Right renal cortex interstitium (tissue), 3 donors: ENCODE measurements at regions not wholly inside any gene's neighbourhood (a gene's known extent, or its start where the extent isn't known, plus 50 kb on each side); places are given as distances from the start of the nearest gene placed in this dataset.

Experiments
- DNase-seq, 3 donors: peaks; one replicate each; pipeline ENCODE4 v3.0.0-alpha.2; 2013; ENCODE audit warnings: low read depth in 3 of 3, low spot score in 2 of 3

DNA sequence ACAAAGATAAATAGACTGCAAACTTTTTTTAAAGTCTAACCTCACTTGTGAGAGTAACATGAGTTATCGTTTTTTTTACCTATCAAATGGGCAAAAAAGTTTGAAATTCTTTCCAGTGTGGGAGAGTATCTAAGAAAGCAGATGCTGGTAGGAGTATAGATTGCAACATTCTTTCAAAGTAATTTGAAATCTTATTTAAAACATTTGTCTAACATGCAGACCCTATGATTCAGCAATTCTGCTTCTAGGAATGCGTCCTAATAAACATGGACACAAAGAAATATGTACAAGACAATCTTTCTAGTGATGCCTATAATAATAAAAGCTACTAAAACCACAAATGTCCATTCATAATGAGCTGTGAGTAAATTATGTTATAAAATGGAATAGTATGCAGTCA, 110.4 kb upstream of the TMCC3 start:
- no peak for DNase-seq

DNA sequence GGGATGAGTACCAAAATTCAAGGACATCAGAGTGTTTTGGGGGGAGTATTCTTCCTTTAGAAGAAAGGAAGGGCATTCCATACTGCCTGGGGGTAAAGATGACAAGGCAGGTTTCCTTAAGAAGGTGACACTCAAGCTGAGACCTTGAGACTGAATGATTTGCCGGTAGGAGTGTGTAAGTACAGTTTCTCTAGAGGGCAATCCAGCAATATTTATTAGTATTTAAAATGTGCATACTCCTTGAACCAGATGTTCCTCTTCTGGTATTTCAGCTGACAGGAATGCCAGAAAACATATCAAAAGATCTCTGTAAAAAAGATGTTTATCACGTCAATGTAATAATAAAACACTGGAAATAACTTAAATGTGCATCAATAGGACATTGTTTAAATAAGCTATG, 106.4 kb upstream of the TMCC3 start:
- no peak for DNase-seq

DNA sequence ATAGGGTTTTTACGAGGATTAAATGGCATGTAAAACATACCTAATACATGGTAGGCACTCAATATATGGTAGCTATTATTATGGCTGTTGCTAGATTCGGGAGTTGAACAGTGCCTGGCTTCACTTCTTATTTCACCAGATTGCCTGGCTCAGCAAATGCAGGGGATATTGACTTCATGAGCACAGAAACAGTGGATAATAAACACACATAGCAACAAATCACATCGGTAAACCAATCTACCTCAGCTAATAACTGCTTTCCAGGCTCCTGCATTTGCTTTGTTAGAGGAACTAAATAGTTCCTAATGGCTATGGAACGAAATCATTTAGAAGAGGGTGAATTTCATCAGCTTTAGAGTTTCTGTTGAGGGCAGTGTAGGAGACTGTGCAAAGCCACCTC, 105.2 kb upstream of the TMCC3 start:
- DNase-seq: no peak

DNA sequence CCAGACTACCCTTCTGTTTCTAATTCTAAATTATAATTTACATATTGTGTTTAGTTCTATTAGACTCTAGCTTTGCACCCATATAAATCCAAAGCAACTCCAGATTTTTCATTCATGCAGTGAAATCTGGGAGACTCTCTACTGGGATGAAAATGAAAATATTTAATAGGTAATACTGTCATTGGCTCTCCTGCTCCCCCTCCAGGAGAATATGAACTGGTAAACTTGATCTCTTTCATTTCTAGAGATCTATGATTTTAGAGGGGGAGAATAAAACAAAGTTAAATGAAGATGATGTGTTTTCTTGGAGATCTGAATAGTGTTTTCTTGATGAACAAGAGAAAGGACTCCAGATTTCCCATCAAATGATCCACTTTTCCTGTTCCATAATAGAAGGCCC, 104.3 kb upstream of the TMCC3 start:
- DNase-seq: no peak

DNA sequence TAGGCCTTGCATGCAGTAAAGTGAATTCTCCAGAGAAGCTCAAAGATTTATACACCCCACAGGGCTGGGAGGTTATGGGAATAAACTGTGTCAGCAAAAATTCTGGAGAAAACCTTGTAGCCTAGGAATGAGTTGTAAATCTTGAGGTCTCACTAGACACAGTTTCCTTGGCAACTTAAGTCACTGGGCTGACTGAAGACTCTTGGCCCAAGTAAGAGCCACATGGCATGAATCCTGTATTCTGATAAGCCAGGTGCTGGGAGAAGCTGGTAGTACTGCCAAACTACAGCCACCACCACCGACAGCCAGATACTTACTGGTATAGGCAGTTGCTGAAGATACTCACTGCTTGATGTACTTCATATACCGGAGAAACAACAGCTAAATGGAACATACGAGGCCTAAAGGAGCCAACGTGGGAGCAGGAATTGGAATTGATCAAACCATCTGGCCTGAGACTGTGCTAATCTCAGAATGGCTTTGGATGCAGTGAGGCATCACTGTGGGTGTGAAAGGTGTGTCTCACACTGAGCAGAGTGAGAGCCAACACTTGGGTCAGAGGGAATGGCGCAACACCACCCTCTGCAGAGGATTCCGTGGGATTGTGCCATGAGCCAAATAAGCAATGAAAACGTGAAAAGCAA, 102.8 kb upstream of the TMCC3 start:
- no peak for DNase-seq

DNA sequence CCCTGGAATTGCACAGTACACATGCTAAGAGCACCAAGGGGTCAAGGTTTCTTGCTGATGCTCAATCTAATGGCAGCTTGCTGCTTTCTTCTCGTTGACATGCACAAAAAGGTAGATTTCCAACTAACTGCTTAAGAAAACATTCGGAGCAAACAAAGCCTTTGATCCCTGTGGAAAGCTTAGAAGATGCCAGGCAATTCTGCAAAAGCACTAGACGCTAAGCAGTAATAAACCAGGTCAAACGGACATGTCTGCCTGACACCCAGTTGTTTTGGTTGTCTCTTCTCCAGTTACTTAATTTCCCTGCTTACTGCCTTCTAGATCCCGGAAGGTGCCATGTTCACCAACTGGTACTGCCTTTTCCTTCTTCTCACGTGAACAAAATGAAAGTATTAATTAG, 100.5 kb upstream of the TMCC3 start:
- DNase-seq: no peak

DNA sequence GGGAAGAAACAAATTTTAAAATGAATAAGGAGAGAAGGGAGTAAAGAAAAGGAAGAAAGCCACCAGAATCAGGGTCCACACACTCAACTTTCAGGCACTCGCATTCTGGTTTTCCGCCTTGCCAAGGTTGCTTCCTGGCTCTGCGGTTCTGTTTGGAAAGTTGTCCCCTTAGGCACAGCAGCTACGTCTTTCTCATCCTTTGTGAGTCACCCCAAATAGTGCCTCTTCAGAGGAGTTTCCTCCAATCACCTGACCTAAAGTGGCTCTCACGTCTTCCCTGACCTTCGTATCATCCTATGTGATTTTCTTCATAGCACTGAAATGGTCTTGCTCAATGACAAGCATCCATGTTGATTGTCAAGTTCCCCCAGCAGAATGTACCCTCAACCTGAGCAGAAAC, 99.5 kb upstream of the TMCC3 start:
- DNase-seq: no peak

DNA sequence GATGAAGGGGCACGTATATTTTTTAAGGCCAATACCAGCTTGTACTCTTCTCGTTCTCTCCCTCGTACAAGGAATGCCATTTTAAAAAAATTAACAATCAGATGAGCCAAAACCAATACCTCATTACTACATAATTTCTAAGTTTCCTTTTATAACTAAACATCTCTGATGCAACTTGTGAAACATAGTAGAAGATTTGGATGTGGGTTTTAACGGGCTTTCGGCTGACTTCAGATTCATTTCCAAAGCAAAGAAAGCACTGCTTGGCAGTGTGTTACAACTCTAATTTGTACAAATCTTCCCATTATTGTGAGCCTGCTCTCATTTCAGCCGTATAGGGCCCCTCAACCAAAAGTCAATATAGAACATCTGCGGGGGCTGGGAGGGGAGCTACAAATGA, 99.1 kb upstream of the TMCC3 start:
- no peak for DNase-seq

DNA sequence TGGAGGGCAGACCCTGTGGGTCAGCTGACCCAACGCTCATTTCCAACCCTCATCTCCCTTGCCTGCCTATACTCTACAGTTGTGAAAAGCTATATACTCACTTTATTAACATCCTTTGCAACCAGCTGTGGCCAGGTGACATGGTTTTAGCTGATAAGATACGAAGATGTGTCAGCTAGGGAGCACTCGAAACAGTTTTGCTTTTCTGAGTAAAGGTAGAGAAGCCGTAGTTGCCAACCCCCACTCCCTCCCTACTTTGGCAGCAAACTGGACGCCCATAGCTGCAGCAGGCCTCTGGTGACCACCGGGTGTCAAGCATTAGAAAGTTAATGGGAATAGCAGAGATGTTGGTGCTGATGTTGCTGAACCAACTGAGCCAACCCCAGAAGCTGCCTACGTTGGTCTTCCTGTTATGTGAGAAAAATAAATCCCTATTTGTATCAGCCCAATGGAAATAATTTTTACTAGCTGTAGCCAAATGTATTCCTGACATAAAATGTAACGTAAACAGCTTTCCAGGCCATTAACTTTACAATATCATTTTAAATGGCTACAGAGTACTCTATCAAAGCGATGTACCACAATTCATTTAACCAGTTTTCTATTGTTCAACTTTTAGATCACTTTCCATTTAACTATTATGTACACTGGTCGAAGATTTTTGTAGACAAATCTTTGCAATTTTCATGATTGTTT, 98.5 kb upstream of the TMCC3 start:
- no peak for DNase-seq

DNA sequence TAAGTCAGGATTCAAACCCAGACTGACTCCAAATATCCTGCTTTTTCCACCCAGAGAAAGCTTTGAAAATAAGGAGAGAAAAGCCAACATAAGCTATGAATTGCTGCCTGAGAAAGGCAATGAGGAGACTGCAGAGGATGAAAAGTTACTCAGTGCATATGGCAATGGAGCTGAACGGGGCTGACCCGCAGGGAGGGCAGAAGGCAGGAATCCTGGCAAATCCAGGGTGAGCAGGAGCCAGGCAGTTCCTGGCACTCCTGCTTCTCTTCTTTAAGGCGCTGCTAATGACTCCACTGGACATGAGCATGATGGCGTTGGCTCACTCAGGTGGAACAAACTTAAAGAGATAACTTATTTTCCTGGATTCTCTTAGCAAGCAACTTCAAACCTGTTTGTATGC, 95.2 kb upstream of the TMCC3 start:
- no peak for DNase-seq

DNA sequence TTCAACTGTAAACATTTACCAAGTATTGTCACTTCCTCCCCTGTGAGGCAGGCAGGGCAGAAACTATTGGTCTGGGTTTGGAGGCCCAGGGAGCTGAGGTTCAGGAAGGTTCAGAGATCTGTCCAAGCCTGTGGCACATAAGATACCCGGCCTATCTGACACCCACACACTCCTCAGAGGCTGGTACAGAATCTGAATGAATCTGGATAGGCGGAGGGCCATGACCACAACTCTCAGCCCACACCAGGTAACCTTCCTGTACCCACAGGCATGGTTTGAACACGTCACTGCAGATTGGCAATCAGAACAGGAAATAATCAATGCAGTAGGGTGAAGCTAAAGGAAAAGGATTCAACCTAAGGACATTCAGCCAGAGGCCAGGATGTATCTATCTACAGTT, 92.8 kb upstream of the TMCC3 start:
- no peak for DNase-seq

DNA sequence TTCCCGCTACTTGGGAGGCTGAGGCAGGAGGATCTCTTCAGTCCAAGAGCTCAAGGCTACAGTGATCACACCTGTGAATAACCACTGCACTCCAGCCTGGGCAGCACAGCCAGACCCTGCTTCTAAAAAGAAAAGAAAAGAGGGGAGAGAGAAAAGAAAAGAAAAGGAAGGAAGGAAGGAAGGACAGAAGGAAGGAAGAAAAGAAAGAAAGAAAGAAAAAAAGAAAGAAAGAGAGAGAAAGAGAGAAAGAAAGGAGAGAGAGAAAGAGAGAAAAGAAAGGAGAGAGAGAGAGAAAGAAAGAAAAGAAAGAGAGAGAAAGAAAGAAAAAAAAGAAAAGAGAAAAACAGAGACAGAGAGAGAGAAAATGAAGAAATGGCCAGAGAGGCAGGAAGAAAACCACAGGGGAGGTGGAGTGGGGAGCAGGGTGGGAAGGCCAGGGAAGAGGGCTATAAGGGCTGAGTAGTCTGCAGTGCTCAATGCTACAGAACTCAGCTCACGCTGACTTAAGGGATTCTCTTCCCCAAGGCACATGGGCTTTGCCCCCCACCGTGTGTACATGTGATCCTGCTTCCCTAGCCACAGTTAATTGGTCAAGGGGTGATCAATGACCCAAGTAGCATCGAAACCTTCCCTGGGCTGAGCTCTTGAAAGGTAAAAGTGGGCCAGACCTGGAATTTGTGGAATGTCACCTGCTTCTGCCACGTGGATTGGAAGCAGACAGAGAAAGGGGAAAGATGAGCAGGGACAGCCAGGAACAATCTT, 90.4 kb upstream of the TMCC3 start:
- DNase-seq: no peak

DNA sequence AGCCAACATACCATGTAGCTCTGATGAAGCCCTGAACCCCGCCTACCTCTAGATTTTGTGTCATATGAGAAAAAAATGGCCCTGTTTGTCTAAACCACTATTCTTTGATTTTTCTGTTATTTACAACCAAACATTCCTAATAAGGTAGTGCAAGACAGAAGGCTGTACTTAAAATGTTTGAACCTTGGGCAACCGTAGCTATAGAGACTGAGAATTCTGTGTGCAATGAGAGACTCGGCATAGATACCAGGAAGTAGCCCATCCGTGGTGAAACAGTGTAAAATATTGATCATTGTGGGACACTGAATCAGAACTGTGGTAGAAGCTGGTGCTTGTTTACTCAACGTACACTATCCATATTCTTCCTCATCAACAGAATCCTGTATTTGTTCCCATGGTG, 86.5 kb upstream of the TMCC3 start:
- DNase-seq: no peak

DNA sequence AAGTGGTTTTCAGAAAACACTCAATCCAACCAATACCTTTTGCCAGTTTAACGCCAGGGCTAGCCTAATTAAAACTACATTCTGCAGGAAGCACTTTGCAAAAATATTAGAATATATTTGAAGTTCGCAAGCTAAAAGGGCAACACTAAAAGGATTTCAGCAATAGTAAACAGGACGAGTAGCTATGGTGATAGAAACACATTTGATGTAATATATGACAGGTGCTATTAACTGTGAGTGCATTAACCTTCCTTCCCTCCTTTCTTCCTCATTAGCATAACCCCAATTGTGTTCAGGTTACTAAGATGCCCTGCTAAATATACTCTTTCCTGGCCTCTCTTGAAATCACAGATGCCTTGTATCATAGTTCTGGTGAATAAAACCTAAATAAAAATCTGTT, 85.6 kb upstream of the TMCC3 start:
- DNase-seq: no peak

DNA sequence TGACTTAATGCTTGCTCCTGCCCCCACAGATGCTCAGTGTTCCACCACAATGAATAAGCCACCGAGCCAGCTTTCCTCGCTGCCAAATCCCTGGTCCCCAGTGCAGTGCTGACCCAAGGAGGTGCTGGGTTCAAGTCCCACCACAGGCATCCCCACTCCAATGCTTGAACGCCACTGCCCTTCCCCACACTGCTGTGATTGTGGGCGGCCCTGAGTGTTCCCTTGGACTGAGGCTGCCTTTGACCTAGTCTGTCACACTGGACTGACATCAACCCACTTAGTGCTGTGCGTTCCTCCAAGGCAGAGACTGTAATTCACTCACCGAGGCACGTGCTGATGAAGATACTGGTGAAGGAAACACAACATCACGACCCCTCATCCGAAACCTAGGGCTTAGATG, 83.4 kb upstream of the TMCC3 start:
- no peak for DNase-seq

DNA sequence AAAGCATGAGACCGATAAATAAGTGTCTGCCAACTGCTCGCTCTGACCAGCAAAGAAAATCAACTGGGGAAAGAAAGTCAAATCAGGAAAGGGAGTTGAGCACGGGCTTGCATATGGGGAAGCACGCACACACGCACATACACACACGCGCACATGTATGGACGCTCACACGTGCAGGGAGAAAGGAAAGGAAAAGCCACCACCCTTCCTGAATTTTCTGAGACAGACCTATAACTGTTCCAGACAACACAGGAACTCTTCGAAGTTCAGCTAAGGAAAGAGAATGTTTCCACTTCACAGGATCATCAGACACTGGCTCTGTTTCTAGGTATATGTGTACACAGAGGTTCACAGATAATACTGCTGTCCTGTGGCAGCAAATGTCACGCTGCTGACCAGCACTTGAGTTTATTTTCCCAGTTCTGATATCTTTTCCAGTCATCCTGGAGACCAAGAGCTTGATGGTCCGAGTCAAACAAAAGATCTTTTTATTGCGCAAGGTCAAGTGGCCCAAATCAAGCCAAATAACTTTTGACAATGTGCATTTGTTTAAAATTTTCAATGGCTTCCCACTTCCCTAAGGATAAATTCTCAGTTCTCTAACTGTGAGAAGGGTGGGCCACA, 82.1 kb upstream of the TMCC3 start:
- DNase-seq: no peak

DNA sequence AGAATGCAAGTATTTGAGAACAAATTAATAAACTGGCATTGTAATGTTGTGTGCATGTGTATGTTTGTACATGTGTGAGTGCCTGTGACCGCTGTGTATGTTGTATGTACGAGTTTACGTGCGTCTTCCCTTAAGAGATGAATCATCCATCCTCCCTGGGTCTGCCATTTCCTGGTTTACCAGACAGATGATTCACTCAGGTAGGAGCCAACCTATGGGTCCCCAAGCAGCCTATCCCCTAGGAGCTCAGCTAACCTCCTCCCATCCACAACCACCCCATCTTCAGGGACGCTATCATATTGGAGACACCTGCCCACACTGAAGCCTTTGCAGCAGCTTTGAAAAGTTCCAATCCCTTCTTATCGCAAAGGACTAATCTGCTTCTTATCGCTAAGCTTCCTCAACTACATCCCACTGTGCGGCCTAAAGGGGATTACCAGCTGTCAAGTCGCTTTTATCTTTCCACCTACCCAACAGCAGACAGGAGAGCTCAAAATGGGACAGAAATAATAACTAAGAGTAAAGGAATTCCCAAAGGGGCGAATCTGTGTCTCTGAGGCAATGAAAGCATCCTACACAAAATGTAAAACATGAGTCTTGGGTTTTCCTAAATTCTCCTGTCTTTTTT, 81.5 kb upstream of the TMCC3 start:
- DNase-seq: no peak

DNA sequence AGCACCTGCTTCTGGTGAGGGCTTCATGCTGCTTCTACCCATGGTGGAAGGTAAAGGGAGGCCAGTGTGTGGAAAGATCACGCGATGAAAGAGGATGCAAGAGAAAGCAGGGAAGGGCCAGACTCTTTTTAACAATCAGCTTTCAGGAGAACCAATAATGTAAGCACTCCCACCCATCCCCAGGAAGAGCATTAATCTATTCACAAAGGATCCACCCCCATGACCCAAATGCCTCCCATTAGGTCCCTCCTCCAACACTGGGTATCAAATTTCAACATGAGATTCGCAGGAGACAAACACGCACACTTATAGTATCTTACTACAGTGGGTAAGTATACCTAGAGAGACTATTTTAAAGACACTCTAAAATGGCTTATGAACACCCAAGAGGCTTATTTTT, 80.5 kb upstream of the TMCC3 start:
- no peak for DNase-seq

DNA sequence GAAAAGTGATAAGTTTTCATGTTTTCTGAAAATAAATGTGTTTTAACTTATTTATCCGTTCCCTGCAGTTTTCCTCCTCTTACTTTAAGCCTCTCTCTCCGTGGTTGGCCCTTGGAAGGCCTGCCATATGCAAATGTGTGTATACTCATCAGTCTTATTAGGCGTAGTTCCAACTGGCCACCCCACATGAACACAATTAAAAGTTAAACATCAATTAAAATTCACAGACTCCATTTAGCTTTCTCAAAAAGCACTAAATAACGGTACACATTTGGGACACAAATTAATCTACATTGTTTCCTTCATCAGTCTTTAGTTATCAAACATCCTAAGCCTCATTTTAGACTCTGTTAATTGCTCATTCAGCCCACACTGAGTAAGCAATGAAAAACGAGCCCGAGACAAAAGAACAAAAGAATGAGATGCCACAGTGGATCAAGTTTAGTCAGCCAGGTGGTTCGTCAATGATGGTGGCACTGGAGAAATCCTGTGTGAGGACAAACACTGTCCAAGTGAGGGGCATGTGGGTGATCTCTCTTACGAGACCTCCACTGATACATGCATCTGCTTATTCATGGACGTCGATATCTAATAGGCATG, 76.0 kb upstream of the TMCC3 start:
- DNase-seq: no peak

DNA sequence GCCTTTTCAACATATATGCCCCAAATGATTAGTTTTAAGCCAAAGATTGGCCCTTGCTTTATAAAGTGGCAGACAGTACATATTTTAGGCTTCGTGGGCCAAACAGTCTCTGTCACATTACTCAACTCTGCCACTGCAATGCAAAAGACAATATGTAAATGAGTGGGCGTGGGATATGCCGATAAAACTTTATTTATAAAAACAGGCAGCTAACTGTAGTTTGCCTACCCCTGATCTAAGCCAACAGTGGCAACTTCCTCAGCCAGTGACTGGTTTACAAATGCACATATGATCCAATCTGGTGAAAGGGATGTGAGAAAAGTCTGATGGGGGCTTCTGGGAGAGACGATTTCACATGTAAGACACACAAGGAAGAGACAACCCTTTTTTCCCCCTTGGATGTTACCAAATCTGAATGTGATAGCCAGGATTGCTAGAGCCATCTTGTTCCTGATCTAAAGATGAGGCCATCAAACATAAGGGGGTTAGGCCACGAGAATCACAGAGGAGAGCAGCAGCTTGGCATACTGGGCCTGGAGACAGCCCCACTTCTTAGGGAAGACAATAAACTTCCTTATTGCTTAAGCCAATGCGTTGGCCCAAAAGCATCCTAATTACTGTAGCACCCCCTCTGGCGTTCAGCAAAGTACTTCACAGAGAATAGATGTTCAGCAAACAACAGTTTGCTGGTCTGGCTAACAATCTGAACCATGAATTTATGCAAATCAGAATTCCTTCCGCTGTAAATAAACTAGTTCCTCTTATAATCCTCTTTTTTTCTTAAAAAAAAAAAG, 75.2 kb upstream of the TMCC3 start:
- no peak for DNase-seq
